Naive thymus-derived CD4-positive, alpha-beta T cell (primary cell): ENCODE measurements at regions not wholly inside any gene's neighbourhood (a gene's known extent, or its start where the extent isn't known, plus 50 kb on each side); places are given as distances from the start of the nearest gene placed in this dataset.

ENCODE experiments used
- ATAC-seq: fragments of 150-1000 bp; cut with Tn5 transposase; 2 replicates; pipeline ENCODE4 v1.10.0; 2021; ENCODE audit warnings: mild to moderate bottlenecking, moderate library complexity
- CTCF ChIA-PET: fragments of 350-600 bp; sonication (Branson Sonifier 250); formaldehyde crosslinking; loops from one replicate; lab custom pipeline; 2021; ENCODE audit warnings: antibody characterized with exemption; lab: Charles Lee
- POLR2A ChIA-PET: fragments of 350-600 bp; sonication (Branson Sonifier 250); formaldehyde crosslinking; loops from one replicate; lab custom pipeline; 2021; ENCODE audit warnings: antibody characterized with exemption, inconsistent platforms; lab: Charles Lee
- DNase-seq, 9 donors: peaks; one replicate each; pipeline versions ENCODE4 v3.0.0 to v3.0.0-alpha.2; 2020 to 2022; ENCODE audit warnings: mixed read lengths in 1 of 9
- H3K27ac ChIP-seq: one replicate; pipeline ENCODE4 v1.7.0; 2013; ENCODE audit warnings: mild to moderate bottlenecking, low read depth, low read length, moderate library complexity
- H3K27me3 ChIP-seq, 2 donors: one replicate each; pipeline ENCODE4 v1.7.0; 2013; ENCODE audit warnings: low read length in 2 of 2, mild to moderate bottlenecking in 2 of 2, moderate library complexity in 2 of 2; ENCODE audit not compliant: control insufficient read depth in 2 of 2, insufficient read depth in 2 of 2
- H3K36me3 ChIP-seq, 3 experiments: 1 replicate in 2 of 3; 2 replicates in 1 of 3; pipeline ENCODE4 v1.7.0; 2013; ENCODE audit warnings: low read length in 3 of 3, mild to moderate bottlenecking in 3 of 3, moderate library complexity in 1 of 3; ENCODE audit not compliant: insufficient read depth in 3 of 3, control insufficient read depth in 2 of 3
- H3K4me1 ChIP-seq, 2 donors: one replicate each; pipeline ENCODE4 v1.7.0; 2013; ENCODE audit warnings: low read length in 2 of 2, mild to moderate bottlenecking in 2 of 2, moderate library complexity in 1 of 2; ENCODE audit not compliant: control insufficient read depth in 2 of 2, insufficient read depth in 2 of 2
- H3K4me3 ChIP-seq: 2 replicates; pipeline ENCODE4 v1.7.0; 2013; ENCODE audit warnings: mild to moderate bottlenecking, low read length
- H3K9me3 ChIP-seq, 3 experiments: 1 replicate in 2 of 3; 2 replicates in 1 of 3; pipeline ENCODE4 v1.7.0; 2013; ENCODE audit warnings: low read length in 3 of 3; ENCODE audit not compliant: control insufficient read depth in 2 of 3
- H3K27ac Mint-ChIP-seq, 9 donors: one replicate each; pipeline ENCODE4 v1.8.0; 2020 to 2022; ENCODE audit warnings: mixed read lengths in 9 of 9, mild to moderate bottlenecking in 8 of 9, moderate library complexity in 5 of 9, inconsistent platforms in 2 of 9
- H3K27me3 Mint-ChIP-seq, 5 donors: one replicate each; pipeline ENCODE4 v1.8.0; 2021 to 2022; ENCODE audit warnings: mixed read lengths in 5 of 5, mild to moderate bottlenecking in 1 of 5
- H3K36me3 Mint-ChIP-seq, 5 donors: one replicate each; pipeline ENCODE4 v1.8.0; 2020 to 2022; ENCODE audit warnings: mixed read lengths in 5 of 5, mild to moderate bottlenecking in 3 of 5, inconsistent platforms in 1 of 5
- H3K4me1 Mint-ChIP-seq, 7 donors: one replicate each; pipeline ENCODE4 v1.8.0; 2020 to 2022; ENCODE audit warnings: mixed read lengths in 7 of 7, mild to moderate bottlenecking in 3 of 7, inconsistent platforms in 1 of 7
- H3K4me3 Mint-ChIP-seq, 10 donors: one replicate each; pipeline ENCODE4 v1.8.0; 2020 to 2022; ENCODE audit warnings: mild to moderate bottlenecking in 10 of 10, mixed read lengths in 10 of 10, moderate library complexity in 6 of 10, inconsistent platforms in 2 of 10
- H3K9me3 Mint-ChIP-seq, 11 donors: one replicate each; pipeline ENCODE4 v1.8.0; 2020 to 2022; ENCODE audit warnings: mixed read lengths in 11 of 11, mild to moderate bottlenecking in 4 of 11, inconsistent platforms in 1 of 11, moderate library complexity in 1 of 11
- intact Hi-C, 2 donors: fragments of 100-400 bp; cut with micrococcal nuclease; formaldehyde crosslinking; loops; one replicate each; pipeline ENCODE4 v1.15.1; 2023

- no peaks in the 10 kb centered on the region for H3K27me3 Mint-ChIP-seq
- H3K4me1 ChIP-seq, result no peaks in the 10 kb centered on the region
- H3K4me3 ChIP-seq, result no peak overlapping the region
- H3K27ac ChIP-seq, result no peak overlapping the region
- no peaks in the 10 kb centered on the region for H3K36me3 ChIP-seq
- intact Hi-C loops, result no loop called here
- ChIA-PET CTCF (no interaction called here), POLR2A (no interaction called here)
- H3K27me3 ChIP-seq, result no peaks in the 10 kb centered on the region
- no peak for ATAC-seq
- no peak overlapping the region for H3K4me3 Mint-ChIP-seq
- no peak overlapping the region for H3K27ac Mint-ChIP-seq
- H3K4me1 Mint-ChIP-seq, result no peaks in the 10 kb centered on the region
- peaks cover 0 to 17% (median 3%) of the 10 kb centered on the region in 11 donors for H3K9me3 Mint-ChIP-seq
- DNase-seq, result no peak
- H3K36me3 Mint-ChIP-seq, result no peaks in the 10 kb centered on the region
- no peaks in the 10 kb centered on the region for H3K9me3 ChIP-seq
Observed at GRCh38 chr1:80806431-80806830, 994.3 kb upstream of the ADGRL2 start.

GRCh38 chr1:80801695-80802094 lies 999.0 kb upstream of the ADGRL2 start:
- Mint-ChIP-seq H3K4me3 (no peak overlapping the region), H3K27ac (no peak overlapping the region), H3K9me3 (peaks cover 0 to 8% (median 4%) of the 10 kb centered on the region in 11 donors), H3K27me3 (no peaks in the 10 kb centered on the region), H3K4me1 (no peaks in the 10 kb centered on the region), H3K36me3 (no peaks in the 10 kb centered on the region)
- no peaks in the 10 kb centered on the region for H3K4me1 ChIP-seq
- intact Hi-C loops, result loop anchor here in 1 of 2 donors (5.0 kb wide), 1 partner anchor 51 kb away; no protein-coding TSS in a partner anchor
- DNase-seq (no peak), ATAC-seq (no peak)
- ChIA-PET CTCF (no interaction called here), POLR2A (no interaction called here)
- no peak overlapping the region for H3K27ac ChIP-seq
- no peak overlapping the region for H3K4me3 ChIP-seq
- H3K36me3 ChIP-seq, result no peaks in the 10 kb centered on the region
- no peaks in the 10 kb centered on the region for H3K27me3 ChIP-seq
- H3K9me3 ChIP-seq, result peaks cover 0 to 4% (median 0%) of the 10 kb centered on the region in 3 experiments

- intact Hi-C loops, result no loop called here
- POLR2A ChIA-PET, result no interaction called here
Observed at GRCh38 chr1:80799457-80799856, 1001.3 kb upstream of the ADGRL2 start.

GRCh38 chr1:80779275-80779674 lies 1021.5 kb upstream of the ADGRL2 start:
- intact Hi-C loops, result no loop called here
- H3K36me3 Mint-ChIP-seq, result no peaks in the 10 kb centered on the region
- H3K4me1 Mint-ChIP-seq, result no peaks in the 10 kb centered on the region
- Histone ChIP-seq H3K4me1 (no peaks in the 10 kb centered on the region), H3K9me3 (peaks cover 0 to 4% (median 0%) of the 10 kb centered on the region in 3 experiments), H3K4me3 (no peak overlapping the region), H3K36me3 (no peaks in the 10 kb centered on the region), H3K27ac (no peak overlapping the region), H3K27me3 (no peaks in the 10 kb centered on the region)
- ChIA-PET CTCF (no interaction called here), POLR2A (no interaction called here)
- H3K4me3 Mint-ChIP-seq, result no peak overlapping the region
- peaks cover 0 to 8% (median 4%) of the 10 kb centered on the region in 11 donors for H3K9me3 Mint-ChIP-seq
- no peak overlapping the region for H3K27ac Mint-ChIP-seq
- ATAC-seq (no peak), DNase-seq (no peak)
- no peaks in the 10 kb centered on the region for H3K27me3 Mint-ChIP-seq

More at GRCh38 chr1:80799457-80799856, 1001.3 kb upstream of the ADGRL2 start:
- no peak overlapping the region for H3K4me3 Mint-ChIP-seq
- H3K36me3 ChIP-seq, result no peaks in the 10 kb centered on the region
- no peaks in the 10 kb centered on the region for H3K36me3 Mint-ChIP-seq
- H3K4me1 Mint-ChIP-seq, result no peaks in the 10 kb centered on the region
- peaks cover 0 to 4% (median 0%) of the 10 kb centered on the region in 3 experiments for H3K9me3 ChIP-seq
- H3K27ac Mint-ChIP-seq, result no peak overlapping the region
- H3K4me1 ChIP-seq, result no peaks in the 10 kb centered on the region
- H3K27me3 ChIP-seq, result no peaks in the 10 kb centered on the region
- peaks cover 0 to 6% (median 0%) of the 10 kb centered on the region in 11 donors for H3K9me3 Mint-ChIP-seq
- H3K27ac ChIP-seq, result no peak overlapping the region
- no peaks in the 10 kb centered on the region for H3K27me3 Mint-ChIP-seq
- DNase-seq (no peak), ATAC-seq (no peak)
- H3K4me3 ChIP-seq, result no peak overlapping the region
- CTCF ChIA-PET, result no interaction called here

- H3K36me3 ChIP-seq, result no peaks in the 10 kb centered on the region
- Mint-ChIP-seq H3K27me3 (no peaks in the 10 kb centered on the region), H3K9me3 (peaks cover 0 to 10% (median 5%) of the 10 kb centered on the region in 11 donors), H3K4me3 (no peak overlapping the region), H3K36me3 (no peaks in the 10 kb centered on the region), H3K4me1 (no peaks in the 10 kb centered on the region), H3K27ac (no peak overlapping the region)
- ATAC-seq (no peak), DNase-seq (no peak)
- no peaks in the 10 kb centered on the region for H3K27me3 ChIP-seq
- H3K4me3 ChIP-seq, result no peak overlapping the region
- H3K27ac ChIP-seq, result no peak overlapping the region
- intact Hi-C loops, result no loop called here
- ChIA-PET CTCF (no interaction called here), POLR2A (no interaction called here)
- no peaks in the 10 kb centered on the region for H3K4me1 ChIP-seq
- H3K9me3 ChIP-seq, result no peaks in the 10 kb centered on the region
Observed at GRCh38 chr1:80778094-80778840, 1022.5 kb upstream of the ADGRL2 start.

- Mint-ChIP-seq H3K4me1 (no peaks in the 10 kb centered on the region), H3K27me3 (no peaks in the 10 kb centered on the region), H3K27ac (no peak overlapping the region), H3K4me3 (no peak overlapping the region), H3K36me3 (no peaks in the 10 kb centered on the region), H3K9me3 (peaks cover 0 to 11% (median 4%) of the 10 kb centered on the region in 11 donors)
- Histone ChIP-seq H3K4me3 (no peak overlapping the region), H3K27me3 (no peaks in the 10 kb centered on the region), H3K27ac (no peak overlapping the region), H3K36me3 (no peaks in the 10 kb centered on the region), H3K4me1 (no peaks in the 10 kb centered on the region), H3K9me3 (no peaks in the 10 kb centered on the region)
- ATAC-seq (no peak), DNase-seq (no peak)
- intact Hi-C loops, result no loop called here
- CTCF ChIA-PET, result interaction anchor here (0.7 kb wide), 1 partner anchor 1450 kb away, joined by 3 read pairs; no protein-coding TSS in a partner anchor
- POLR2A ChIA-PET, result no interaction called here
Observed at GRCh38 chr1:80776266-80776665, 1024.5 kb upstream of the ADGRL2 start.

GRCh38 chr1:80769208-80769750 lies 1031.5 kb upstream of the ADGRL2 start:
- peaks cover 0 to 6% (median 0%) of the 10 kb centered on the region in 11 donors for H3K9me3 Mint-ChIP-seq

More at GRCh38 chr1:80769208-80769750, 1031.5 kb upstream of the ADGRL2 start:
- no peak overlapping the region for H3K4me3 Mint-ChIP-seq
- H3K27ac Mint-ChIP-seq, result no peak overlapping the region
- H3K4me1 Mint-ChIP-seq, result no peaks in the 10 kb centered on the region
- Histone ChIP-seq H3K36me3 (no peaks in the 10 kb centered on the region), H3K9me3 (no peaks in the 10 kb centered on the region), H3K4me1 (no peaks in the 10 kb centered on the region), H3K4me3 (no peak overlapping the region), H3K27me3 (no peaks in the 10 kb centered on the region), H3K27ac (no peak overlapping the region)
- DNase-seq (no peak), ATAC-seq (no peak)
- intact Hi-C loops, result no loop called here
- no peaks in the 10 kb centered on the region for H3K36me3 Mint-ChIP-seq
- no peaks in the 10 kb centered on the region for H3K27me3 Mint-ChIP-seq
- ChIA-PET POLR2A (no interaction called here), CTCF (no interaction called here)
